NCI-H446 (cell line): ENCODE measurements at regions not wholly inside any gene's neighbourhood (a gene's known extent, or its start where the extent isn't known, plus 50 kb on each side); places are given as distances from the start of the nearest gene placed in this dataset.

ENCODE experiments used
- DNase-seq, 2 experiments: peaks; one replicate each; lab custom pipeline; 2025; lab: John Stamatoyannopoulos, UW

- DNase-seq, result no peak
Measured at GRCh38 chr3:135800071-135800549, 165.4 kb upstream of the PPP2R3A start.

- no peak for DNase-seq
Measured at GRCh38 chr3:135801018-135801417, 164.5 kb upstream of the PPP2R3A start.

- DNase-seq, result no peak
Measured at GRCh38 chr3:135802171-135802570, 163.4 kb upstream of the PPP2R3A start.

- no peak for DNase-seq
Measured at GRCh38 chr3:135803028-135803692, 162.4 kb upstream of the PPP2R3A start.

GRCh38 chr3:135805752-135806151 lies 159.8 kb upstream of the PPP2R3A start:
- no peak for DNase-seq

GRCh38 chr3:135806317-135806716 lies 159.2 kb upstream of the PPP2R3A start:
- DNase-seq, result no peak

GRCh38 chr3:135807879-135808278 lies 157.6 kb upstream of the PPP2R3A start:
- DNase-seq, result no peak

- no peak for DNase-seq
Measured at GRCh38 chr3:135809021-135809634, 156.4 kb upstream of the PPP2R3A start.

GRCh38 chr3:135811651-135812050 lies 153.9 kb upstream of the PPP2R3A start:
- no peak for DNase-seq

- DNase-seq, result no peak
Measured at GRCh38 chr3:135812057-135812456, 153.5 kb upstream of the PPP2R3A start.

- no peak for DNase-seq
Measured at GRCh38 chr3:135834465-135834864, 131.1 kb upstream of the PPP2R3A start.

GRCh38 chr3:135837977-135838631 lies 127.4 kb upstream of the PPP2R3A start:
- DNase-seq, result no peak

- no peak for DNase-seq
Measured at GRCh38 chr3:135840436-135840835, 125.1 kb upstream of the PPP2R3A start.

GRCh38 chr3:135844386-135844785 lies 121.1 kb upstream of the PPP2R3A start:
- no peak for DNase-seq

- DNase-seq, result no peak
Measured at GRCh38 chr3:135848051-135848450, 117.5 kb upstream of the PPP2R3A start.

- no peak for DNase-seq
Measured at GRCh38 chr3:135849827-135850226, 115.7 kb upstream of the PPP2R3A start.

GRCh38 chr3:135851201-135852081 lies 114.1 kb upstream of the PPP2R3A start:
- no peak for DNase-seq

- DNase-seq, result no peak
Measured at GRCh38 chr3:135853981-135854380, 111.5 kb upstream of the PPP2R3A start.

- DNase-seq, result no peak
Measured at GRCh38 chr3:135860761-135861160, 104.8 kb upstream of the PPP2R3A start.

GRCh38 chr3:135862361-135862760 lies 103.2 kb upstream of the PPP2R3A start:
- DNase-seq, result no peak

- DNase-seq, result no peak
Measured at GRCh38 chr3:135864060-135864459, 101.5 kb upstream of the PPP2R3A start.

- DNase-seq, result no peak
Measured at GRCh38 chr3:135865085-135865484, 100.4 kb upstream of the PPP2R3A start.
